ENCODE measurements at regions not wholly inside any gene's neighbourhood (a gene's known extent, or its start where the extent isn't known, plus 50 kb on each side); places are given as distances from the start of the nearest gene placed in this dataset.

DNA sequence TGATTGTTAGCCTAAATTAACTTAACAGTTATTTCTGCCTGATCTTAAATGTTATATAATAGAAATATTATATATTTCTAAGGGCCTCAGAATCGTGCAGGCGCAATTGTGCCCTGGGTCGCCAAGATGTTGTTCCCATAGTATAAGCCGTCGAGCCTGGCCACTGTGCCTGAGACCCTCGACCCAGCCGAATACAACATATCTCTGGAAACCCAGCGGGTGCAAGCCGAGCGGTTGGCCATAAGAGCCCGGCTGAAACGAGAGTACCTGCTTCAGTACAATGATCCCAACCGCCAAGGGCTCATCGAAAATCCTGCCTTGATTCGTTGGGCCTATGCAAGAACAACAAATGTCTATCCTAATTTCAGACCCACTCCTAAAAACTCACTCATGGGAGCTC lies 549.8 kb downstream of the KCTD8 start:
- WGBS, 2 donors, result 90 to 93% methylated on average over 15 of the region's 15 CpGs
- Histone ChIP-seq H3K9ac (ENCODE audit: insufficient read depth in 1 of 2, low read length in 2 of 2) (no peak overlapping the region), H3K9me3 (ENCODE audit: control insufficient read depth in 4 of 4, insufficient read depth in 3 of 4, low read length in 3 of 4) (peaks cover 0 to 7% (median 0%) of the 10 kb centered on the region in 4 donors), H3K4me3 (no peak overlapping the region), H3K36me3 (ENCODE audit: control insufficient read depth in 4 of 4, insufficient read depth in 4 of 4, low read length in 4 of 4) (no peaks in the 10 kb centered on the region), H3K4me1 (ENCODE audit: control insufficient read depth in 5 of 5, insufficient read depth in 5 of 5, low read length in 5 of 5) (no peaks in the 10 kb centered on the region), H3K27me3 (ENCODE audit: control insufficient read depth in 3 of 3, insufficient read depth in 3 of 3, low read length in 2 of 3) (no peaks in the 10 kb centered on the region), H3K27ac (ENCODE audit: low read depth in 1 of 2, low read length in 1 of 2) (no peak overlapping the region)
- TF ChIP-seq, protein P1, sequence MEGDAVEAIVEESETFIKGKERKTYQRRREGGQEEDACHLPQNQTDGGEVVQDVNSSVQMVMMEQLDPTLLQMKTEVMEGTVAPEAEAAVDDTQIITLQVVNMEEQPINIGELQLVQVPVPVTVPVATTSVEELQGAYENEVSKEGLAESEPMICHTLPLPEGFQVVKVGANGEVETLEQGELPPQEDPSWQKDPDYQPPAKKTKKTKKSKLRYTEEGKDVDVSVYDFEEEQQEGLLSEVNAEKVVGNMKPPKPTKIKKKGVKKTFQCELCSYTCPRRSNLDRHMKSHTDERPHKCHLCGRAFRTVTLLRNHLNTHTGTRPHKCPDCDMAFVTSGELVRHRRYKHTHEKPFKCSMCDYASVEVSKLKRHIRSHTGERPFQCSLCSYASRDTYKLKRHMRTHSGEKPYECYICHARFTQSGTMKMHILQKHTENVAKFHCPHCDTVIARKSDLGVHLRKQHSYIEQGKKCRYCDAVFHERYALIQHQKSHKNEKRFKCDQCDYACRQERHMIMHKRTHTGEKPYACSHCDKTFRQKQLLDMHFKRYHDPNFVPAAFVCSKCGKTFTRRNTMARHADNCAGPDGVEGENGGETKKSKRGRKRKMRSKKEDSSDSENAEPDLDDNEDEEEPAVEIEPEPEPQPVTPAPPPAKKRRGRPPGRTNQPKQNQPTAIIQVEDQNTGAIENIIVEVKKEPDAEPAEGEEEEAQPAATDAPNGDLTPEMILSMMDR (IDR thresholded peaks at IDR 0.05; ENCODE audit: control extremely low read depth, extremely low read depth), result no peak
- no peak for ATAC-seq (ENCODE audit: insufficient read depth, low FRiP score)
- no peak for DNase-seq

DNA sequence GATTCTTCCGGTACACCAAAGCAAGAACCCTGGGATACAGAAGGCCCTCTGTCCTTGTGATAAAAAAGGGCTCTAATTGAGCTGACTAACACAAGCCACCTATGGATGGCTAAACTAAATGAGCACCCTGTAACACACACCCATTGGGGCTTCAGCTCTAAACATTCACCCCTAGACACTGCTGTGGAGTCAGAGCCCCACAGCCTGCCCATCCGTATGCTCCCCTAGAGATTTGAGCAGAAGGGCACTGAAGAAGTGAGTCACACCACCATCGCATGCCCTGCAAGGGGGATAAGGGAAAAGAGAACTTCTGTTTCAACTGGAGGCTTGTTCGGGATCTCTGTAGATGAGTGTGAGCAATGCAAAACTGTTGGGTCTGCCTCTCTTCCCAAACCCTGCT lies 545.2 kb downstream of the KCTD8 start:
- Histone ChIP-seq H3K9ac (ENCODE audit: insufficient read depth in 1 of 2, low read length in 2 of 2) (no peak overlapping the region), H3K4me3 (no peak overlapping the region), H3K27me3 (ENCODE audit: control insufficient read depth in 3 of 3, insufficient read depth in 3 of 3, low read length in 2 of 3) (no peaks in the 10 kb centered on the region), H3K9me3 (ENCODE audit: control insufficient read depth in 4 of 4, insufficient read depth in 3 of 4, low read length in 3 of 4) (peaks cover 0 to 1% (median 0%) of the 10 kb centered on the region in 4 donors), H3K4me1 (ENCODE audit: control insufficient read depth in 5 of 5, insufficient read depth in 5 of 5, low read length in 5 of 5) (no peaks in the 10 kb centered on the region), H3K27ac (ENCODE audit: low read depth in 1 of 2, low read length in 1 of 2) (no peak overlapping the region), H3K36me3 (ENCODE audit: control insufficient read depth in 4 of 4, insufficient read depth in 4 of 4, low read length in 4 of 4) (no peaks in the 10 kb centered on the region)
- DNase-seq (no peak), ATAC-seq (ENCODE audit: insufficient read depth, low FRiP score) (no peak)
- TF ChIP-seq, protein P1 (IDR thresholded peaks at IDR 0.05; ENCODE audit: control extremely low read depth, extremely low read depth), result no peak
- 92 to 94% methylated on average over 4 of the region's 4 CpGs for WGBS, 2 donors

DNA sequence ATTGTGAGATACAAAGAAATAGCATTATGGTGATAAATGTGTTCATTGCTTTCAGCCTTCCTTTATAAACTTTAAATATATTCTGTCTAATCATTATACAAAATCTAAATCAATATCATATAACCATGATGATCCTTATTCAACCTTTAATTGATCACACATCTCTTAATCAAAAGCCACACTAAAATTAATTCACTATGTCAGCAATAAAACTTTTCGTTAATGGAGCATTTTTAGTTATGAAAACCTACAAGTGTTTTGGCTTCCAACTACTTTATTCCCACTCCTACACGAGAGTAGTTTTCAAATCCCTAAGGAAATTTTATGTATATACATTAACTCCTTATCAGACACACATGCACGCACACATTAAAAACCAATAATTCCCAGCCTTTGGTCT lies 530.2 kb downstream of the KCTD8 start:
- Histone ChIP-seq H3K4me1 (ENCODE audit: control insufficient read depth in 5 of 5, insufficient read depth in 5 of 5, low read length in 5 of 5) (no peaks in the 10 kb centered on the region), H3K36me3 (ENCODE audit: control insufficient read depth in 4 of 4, insufficient read depth in 4 of 4, low read length in 4 of 4) (no peaks in the 10 kb centered on the region), H3K9me3 (ENCODE audit: control insufficient read depth in 4 of 4, insufficient read depth in 3 of 4, low read length in 3 of 4) (peaks cover 0 to 4% (median 1%) of the 10 kb centered on the region in 4 donors), H3K4me3 (no peak overlapping the region), H3K27ac (ENCODE audit: low read depth in 1 of 2, low read length in 1 of 2) (no peak overlapping the region), H3K27me3 (ENCODE audit: control insufficient read depth in 3 of 3, insufficient read depth in 3 of 3, low read length in 2 of 3) (no peaks in the 10 kb centered on the region), H3K9ac (ENCODE audit: insufficient read depth in 1 of 2, low read length in 2 of 2) (no peak overlapping the region)
- DNase-seq (no peak), ATAC-seq (ENCODE audit: insufficient read depth, low FRiP score) (no peak)
- WGBS, 2 donors, result 73 to 80% methylated on average over 3 of the region's 3 CpGs
- TF ChIP-seq, protein P1 (IDR thresholded peaks at IDR 0.05; ENCODE audit: control extremely low read depth, extremely low read depth), result no peak

DNA sequence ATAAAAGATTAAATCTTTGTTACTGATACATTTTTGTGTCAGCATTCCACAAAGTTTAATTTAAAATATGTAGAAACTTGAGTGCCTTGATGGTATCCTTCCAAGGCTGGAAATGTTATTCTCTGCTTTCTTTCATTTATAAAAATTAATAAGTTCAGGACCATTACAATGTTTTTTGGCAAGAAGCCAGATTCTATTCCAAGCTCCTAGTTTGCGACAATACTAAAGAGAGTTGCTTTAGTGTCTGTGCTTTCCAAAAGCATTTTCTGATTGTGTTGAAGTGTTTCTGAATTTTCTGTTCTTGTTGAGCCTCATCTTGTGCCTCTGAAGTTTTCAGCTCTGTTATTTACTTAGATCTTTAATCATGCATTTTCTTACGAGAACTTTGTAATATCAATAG lies 516.2 kb downstream of the KCTD8 start:
- H3K9me3 ChIP-seq (ENCODE audit: control insufficient read depth in 4 of 4, insufficient read depth in 3 of 4, low read length in 3 of 4), result no peaks in the 10 kb centered on the region
- no peak overlapping the region for H3K9ac ChIP-seq (ENCODE audit: insufficient read depth in 1 of 2, low read length in 2 of 2)
- H3K36me3 ChIP-seq (ENCODE audit: control insufficient read depth in 4 of 4, insufficient read depth in 4 of 4, low read length in 4 of 4), result no peaks in the 10 kb centered on the region
- H3K27me3 ChIP-seq (ENCODE audit: control insufficient read depth in 3 of 3, insufficient read depth in 3 of 3, low read length in 2 of 3), result no peaks in the 10 kb centered on the region
- ATAC-seq (ENCODE audit: insufficient read depth, low FRiP score), result no peak
- 68 to 73% methylated on average over 2 of the region's 2 CpGs for WGBS, 2 donors
- DNase-seq, result peak in 2 of 3 donors; percentile 4 to 25
- no peak overlapping the region for H3K27ac ChIP-seq (ENCODE audit: low read depth in 1 of 2, low read length in 1 of 2)
- TF ChIP-seq, protein P1 (IDR thresholded peaks at IDR 0.05; ENCODE audit: control extremely low read depth, extremely low read depth), result no peak
- H3K4me1 ChIP-seq (ENCODE audit: control insufficient read depth in 5 of 5, insufficient read depth in 5 of 5, low read length in 5 of 5), result no peaks in the 10 kb centered on the region
- H3K4me3 ChIP-seq, result no peak overlapping the region

All from lung (tissue), 11 donors.